ENCODE measurements at regions not wholly inside any gene's neighbourhood (a gene's known extent, or its start where the extent isn't known, plus 50 kb on each side); places are given as distances from the start of the nearest gene placed in this dataset.

DNA sequence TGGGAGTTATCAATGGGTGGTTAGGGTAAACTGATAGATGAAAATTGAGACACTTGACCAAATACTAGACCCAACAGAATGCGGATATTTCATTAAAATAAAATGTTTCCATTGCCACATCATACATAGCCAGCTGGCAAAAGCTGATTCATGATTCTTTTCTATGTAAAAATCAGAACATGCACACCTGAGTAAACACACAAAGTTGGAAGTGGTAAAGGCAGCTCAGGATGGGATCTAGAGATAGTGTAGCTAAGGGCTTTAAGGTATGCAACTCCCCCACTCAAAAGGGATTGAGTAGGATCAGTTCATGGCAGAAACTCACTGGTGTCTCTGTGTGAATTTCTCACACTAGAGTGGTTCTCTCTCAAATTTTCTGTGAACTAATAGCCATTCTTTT lies 541.1 kb upstream of the GRAMD2B start:
- TF ChIP-seq, protein P1, sequence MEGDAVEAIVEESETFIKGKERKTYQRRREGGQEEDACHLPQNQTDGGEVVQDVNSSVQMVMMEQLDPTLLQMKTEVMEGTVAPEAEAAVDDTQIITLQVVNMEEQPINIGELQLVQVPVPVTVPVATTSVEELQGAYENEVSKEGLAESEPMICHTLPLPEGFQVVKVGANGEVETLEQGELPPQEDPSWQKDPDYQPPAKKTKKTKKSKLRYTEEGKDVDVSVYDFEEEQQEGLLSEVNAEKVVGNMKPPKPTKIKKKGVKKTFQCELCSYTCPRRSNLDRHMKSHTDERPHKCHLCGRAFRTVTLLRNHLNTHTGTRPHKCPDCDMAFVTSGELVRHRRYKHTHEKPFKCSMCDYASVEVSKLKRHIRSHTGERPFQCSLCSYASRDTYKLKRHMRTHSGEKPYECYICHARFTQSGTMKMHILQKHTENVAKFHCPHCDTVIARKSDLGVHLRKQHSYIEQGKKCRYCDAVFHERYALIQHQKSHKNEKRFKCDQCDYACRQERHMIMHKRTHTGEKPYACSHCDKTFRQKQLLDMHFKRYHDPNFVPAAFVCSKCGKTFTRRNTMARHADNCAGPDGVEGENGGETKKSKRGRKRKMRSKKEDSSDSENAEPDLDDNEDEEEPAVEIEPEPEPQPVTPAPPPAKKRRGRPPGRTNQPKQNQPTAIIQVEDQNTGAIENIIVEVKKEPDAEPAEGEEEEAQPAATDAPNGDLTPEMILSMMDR (IDR thresholded peaks at IDR 0.05; ENCODE audit: low read depth, low read length, missing input control), result no peak
- TF ChIP-seq REST (IDR thresholded peaks at IDR 0.05), result no peak
- no peak for TF ChIP-seq JUND (IDR thresholded peaks at IDR 0.05)
- TF ChIP-seq GABPA (IDR thresholded peaks at IDR 0.05 in 1 of 2, conservative IDR thresholded peaks at IDR 0.05 in 1 of 2), result no peak
- no peak for TF ChIP-seq FOXA1 (IDR thresholded peaks at IDR 0.05)

All from liver (tissue), 3 donors.